ENCODE measurements at regions not wholly inside any gene's neighbourhood (a gene's known extent, or its start where the extent isn't known, plus 50 kb on each side); places are given as distances from the start of the nearest gene placed in this dataset.

GRCh38 chr1:147084273-147085096, 87.8 kb downstream of the PRKAB2 start (continued):
- TF ChIP-seq SMARCC2 (IDR thresholded peaks at IDR 0.05; ENCODE audit: low read depth) (no peak), ZBTB12 (CRISPR knock-in tag; IDR thresholded peaks at IDR 0.05) (peak; percentile 92), RFX5 (IDR thresholded peaks at IDR 0.05; ENCODE audit: low read depth, low read length) (peak; percentile 40; the same call in 1 of the 2 replicates), TCF15 (CRISPR knock-in tag; IDR thresholded peaks at IDR 0.05) (no peak), ZNF143 (CRISPR knock-in tag; IDR thresholded peaks at IDR 0.05) (peak; percentile 95), HES1 (IDR thresholded peaks at IDR 0.05; ENCODE audit: low read depth) (no peak), ARID2 (IDR thresholded peaks at IDR 0.05) (0 out of 2 replicates have a peak, but pooled peaks have one; percentile 44), E2F6 (IDR thresholded peaks at IDR 0.05; ENCODE audit: borderline replicate concordance in 1 of 2, extremely low read depth in 1 of 2, insufficient read depth in 1 of 2, insufficient read length in 1 of 2, low read depth in 1 of 2, low read length in 1 of 2, poor library complexity in 1 of 2, severe bottlenecking in 1 of 2) (peak in 1 of 2 experiments; percentile 34), TRIM28 (IDR thresholded peaks at IDR 0.05) (no peak), FOXP4 (CRISPR knock-in tag; IDR thresholded peaks at IDR 0.05; ENCODE audit: borderline replicate concordance) (no peak), KLF1 (tag; IDR thresholded peaks at IDR 0.05) (peak; percentile 79; the same call in 1 of the 2 replicates), E2F1 (CRISPR knock-in tag; IDR thresholded peaks at IDR 0.05) (peak; percentile 70; the same call in 1 of the 2 replicates), BCOR (IDR thresholded peaks at IDR 0.05) (peak; percentile 90), CEBPB (tag; IDR thresholded peaks at IDR 0.05) (no peak; the same call in 1 of the 2 replicates), CEBPG (CRISPR knock-in tag; IDR thresholded peaks at IDR 0.05) (no peak), CEBPG (tag; conservative IDR thresholded peaks at IDR 0.05 in 1 of 2, IDR thresholded peaks at IDR 0.05 in 1 of 2) (no peak), ZNF133 (CRISPR knock-in tag; IDR thresholded peaks at IDR 0.05) (no peak), COPS2 (conservative IDR thresholded peaks at IDR 0.05) (no peak), MCM3 (IDR thresholded peaks at IDR 0.05) (no peak)

Data from K562 (cell line).